ENCODE measurements at regions not wholly inside any gene's neighbourhood (a gene's known extent, or its start where the extent isn't known, plus 50 kb on each side); places are given as distances from the start of the nearest gene placed in this dataset.

DNA sequence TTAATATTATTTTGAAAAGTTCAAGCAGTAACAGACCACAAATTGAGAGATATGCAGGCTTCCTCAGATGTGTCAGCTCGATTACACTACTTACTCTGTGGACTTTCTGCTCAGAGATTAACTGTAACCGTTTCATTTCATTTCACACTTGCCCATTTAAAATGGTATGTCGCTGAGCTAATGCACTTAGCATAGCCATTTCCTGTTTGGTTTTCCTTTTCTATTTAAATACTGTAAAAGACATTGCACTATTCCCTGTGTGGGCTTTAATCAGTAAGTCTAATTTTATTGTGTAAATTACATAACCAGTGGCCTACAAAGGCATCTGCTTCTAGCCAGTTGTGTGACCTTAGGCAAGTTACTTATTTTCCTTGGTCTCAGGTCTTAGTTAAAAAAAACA is 237.6 kb downstream of the LACC1 start:
- DNase-seq (ENCODE audit: low read depth) (no peak), FAIRE-seq (no peak)
- Histone ChIP-seq H3K27me3 (ENCODE audit: control insufficient read depth, insufficient read depth, low read length) (no peaks in the 10 kb centered on the region), H3K36me3 (ENCODE audit: control insufficient read depth, insufficient read depth, low read length) (no peaks in the 10 kb centered on the region), H3K4me3 (ENCODE audit: low read depth, low read length) (no peak overlapping the region)
- TF ChIP-seq, protein P1, sequence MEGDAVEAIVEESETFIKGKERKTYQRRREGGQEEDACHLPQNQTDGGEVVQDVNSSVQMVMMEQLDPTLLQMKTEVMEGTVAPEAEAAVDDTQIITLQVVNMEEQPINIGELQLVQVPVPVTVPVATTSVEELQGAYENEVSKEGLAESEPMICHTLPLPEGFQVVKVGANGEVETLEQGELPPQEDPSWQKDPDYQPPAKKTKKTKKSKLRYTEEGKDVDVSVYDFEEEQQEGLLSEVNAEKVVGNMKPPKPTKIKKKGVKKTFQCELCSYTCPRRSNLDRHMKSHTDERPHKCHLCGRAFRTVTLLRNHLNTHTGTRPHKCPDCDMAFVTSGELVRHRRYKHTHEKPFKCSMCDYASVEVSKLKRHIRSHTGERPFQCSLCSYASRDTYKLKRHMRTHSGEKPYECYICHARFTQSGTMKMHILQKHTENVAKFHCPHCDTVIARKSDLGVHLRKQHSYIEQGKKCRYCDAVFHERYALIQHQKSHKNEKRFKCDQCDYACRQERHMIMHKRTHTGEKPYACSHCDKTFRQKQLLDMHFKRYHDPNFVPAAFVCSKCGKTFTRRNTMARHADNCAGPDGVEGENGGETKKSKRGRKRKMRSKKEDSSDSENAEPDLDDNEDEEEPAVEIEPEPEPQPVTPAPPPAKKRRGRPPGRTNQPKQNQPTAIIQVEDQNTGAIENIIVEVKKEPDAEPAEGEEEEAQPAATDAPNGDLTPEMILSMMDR (IDR thresholded peaks at IDR 0.05; ENCODE audit: insufficient read depth, low read length, severe bottlenecking): no peak

DNA sequence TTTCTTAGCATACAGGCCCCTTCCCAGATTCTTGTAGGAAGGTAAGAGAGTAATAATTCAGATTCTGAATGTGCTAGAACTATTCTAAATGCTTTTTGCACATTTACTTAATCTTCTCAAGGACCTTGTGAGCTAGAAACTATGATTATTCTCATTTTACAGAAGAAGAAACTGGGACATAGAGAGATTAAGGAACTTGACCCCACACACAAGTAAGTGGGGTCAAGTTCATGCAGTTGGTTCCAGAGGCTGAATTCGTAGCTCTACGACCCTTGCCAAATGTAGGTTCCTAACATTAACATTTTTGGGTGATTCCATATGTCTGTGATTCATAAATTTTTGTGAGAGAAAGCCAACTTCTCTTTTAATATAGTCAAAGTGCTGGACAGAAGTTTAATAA is 238.1 kb downstream of the LACC1 start:
- FAIRE-seq (no peak), DNase-seq (ENCODE audit: low read depth) (no peak)
- TF ChIP-seq, protein P1 (IDR thresholded peaks at IDR 0.05; ENCODE audit: insufficient read depth, low read length, severe bottlenecking): no peak
- H3K27me3 ChIP-seq (ENCODE audit: control insufficient read depth, insufficient read depth, low read length): no peaks in the 10 kb centered on the region
- no peaks in the 10 kb centered on the region for H3K36me3 ChIP-seq (ENCODE audit: control insufficient read depth, insufficient read depth, low read length)
- no peak overlapping the region for H3K4me3 ChIP-seq (ENCODE audit: low read depth, low read length)

DNA sequence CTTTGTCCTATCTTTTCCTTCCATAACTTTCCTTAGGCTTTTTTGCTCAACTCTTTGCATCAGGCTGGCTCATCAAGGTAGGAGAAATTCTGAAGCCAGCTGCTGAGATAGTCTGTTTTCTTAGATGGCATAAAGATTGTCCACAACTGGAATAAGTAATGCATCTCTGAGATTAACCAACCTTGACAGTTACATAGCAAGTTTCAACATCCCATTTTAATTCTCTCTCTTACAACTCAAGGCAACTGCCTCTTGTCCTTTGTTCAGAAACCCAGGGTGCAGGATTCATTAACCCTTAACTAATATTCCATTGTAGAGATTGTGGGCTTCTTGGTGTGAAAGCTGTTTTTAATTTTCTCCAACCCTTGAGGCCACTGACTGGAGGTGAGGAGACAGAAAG is 239.2 kb downstream of the LACC1 start:
- TF ChIP-seq, protein P1 (IDR thresholded peaks at IDR 0.05; ENCODE audit: insufficient read depth, low read length, severe bottlenecking): no peak
- DNase-seq (ENCODE audit: low read depth) (no peak), FAIRE-seq (no peak)
- Histone ChIP-seq H3K4me3 (ENCODE audit: low read depth, low read length) (no peak overlapping the region), H3K27me3 (ENCODE audit: control insufficient read depth, insufficient read depth, low read length) (no peaks in the 10 kb centered on the region), H3K36me3 (ENCODE audit: control insufficient read depth, insufficient read depth, low read length) (no peaks in the 10 kb centered on the region)

DNA sequence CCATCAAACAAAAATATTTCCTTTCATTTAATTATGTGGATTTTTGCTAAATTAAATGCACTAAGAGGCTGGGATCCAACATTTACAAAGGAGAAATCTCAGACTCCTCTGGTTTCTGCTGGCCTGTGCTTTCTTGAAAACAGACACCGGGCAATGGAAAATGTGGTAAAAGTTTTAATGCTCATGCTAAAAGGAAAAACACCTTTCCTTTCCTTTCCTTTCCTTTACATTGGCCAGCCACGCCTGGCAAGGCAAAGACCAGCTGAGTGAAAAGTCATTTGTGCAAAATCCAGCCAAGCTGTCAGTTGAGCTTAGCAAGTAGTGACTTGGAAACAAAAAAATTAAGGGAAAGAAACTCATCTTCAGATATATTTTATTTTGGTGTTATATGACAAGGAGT is 240.3 kb downstream of the LACC1 start:
- no peak for DNase-seq (ENCODE audit: low read depth)

DNA sequence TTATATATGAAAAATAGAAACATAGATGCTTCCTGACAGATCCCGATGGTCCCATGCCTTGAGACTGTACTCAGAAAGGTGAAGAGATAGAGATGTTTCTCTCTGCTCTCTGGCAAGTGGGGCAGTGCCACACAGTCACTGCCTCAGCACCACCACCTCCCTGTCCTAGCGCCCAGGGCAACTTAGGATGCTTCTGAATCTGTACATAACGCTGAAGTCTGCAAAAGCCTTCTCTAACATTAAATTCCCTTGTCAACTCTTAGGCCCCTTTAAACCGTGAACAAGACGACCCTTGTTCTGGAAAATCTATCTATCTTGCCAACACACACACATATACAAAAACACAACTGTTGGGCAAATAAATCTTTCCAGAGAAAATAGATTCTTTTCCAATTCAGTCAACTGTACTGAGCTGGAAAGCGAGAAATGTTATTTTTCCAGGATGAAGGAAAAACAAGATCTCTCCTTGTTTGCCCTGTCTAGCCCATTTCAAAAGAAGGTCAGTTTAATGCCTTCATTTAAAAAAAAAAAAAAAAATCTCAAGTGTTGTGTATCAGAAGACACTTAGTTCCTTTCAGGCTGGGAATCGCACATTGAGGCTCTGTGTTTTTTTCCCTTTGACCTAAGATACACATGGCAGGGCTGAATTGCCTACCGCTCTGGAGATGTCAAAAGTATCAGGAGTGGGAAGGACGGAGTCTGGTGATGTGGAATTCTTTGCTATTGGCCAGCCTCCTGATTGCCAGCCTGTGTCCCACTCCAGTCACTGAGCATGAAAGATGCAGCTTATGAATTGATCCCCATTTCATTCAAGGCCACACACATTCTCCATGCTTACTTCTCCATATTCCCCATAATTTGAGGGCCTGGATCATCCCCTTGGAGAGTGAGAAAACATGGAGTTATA is 241.4 kb downstream of the LACC1 start:
- Histone ChIP-seq H3K27me3 (ENCODE audit: control insufficient read depth, insufficient read depth, low read length) (no peaks in the 10 kb centered on the region), H3K36me3 (ENCODE audit: control insufficient read depth, insufficient read depth, low read length) (no peaks in the 10 kb centered on the region), H3K4me3 (ENCODE audit: low read depth, low read length) (no peak overlapping the region)
- TF ChIP-seq, protein P1 (IDR thresholded peaks at IDR 0.05; ENCODE audit: insufficient read depth, low read length, severe bottlenecking): no peak
- DNase-seq (ENCODE audit: low read depth) (no peak), FAIRE-seq (no peak)

More for the DNA sequence above, 240.3 kb downstream of the LACC1 start:
- H3K36me3 ChIP-seq (ENCODE audit: control insufficient read depth, insufficient read depth, low read length): no peaks in the 10 kb centered on the region
- no peak for FAIRE-seq
- H3K27me3 ChIP-seq (ENCODE audit: control insufficient read depth, insufficient read depth, low read length): no peaks in the 10 kb centered on the region
- TF ChIP-seq, protein P1 (IDR thresholded peaks at IDR 0.05; ENCODE audit: insufficient read depth, low read length, severe bottlenecking): no peak
- no peak overlapping the region for H3K4me3 ChIP-seq (ENCODE audit: low read depth, low read length)

Data from bronchial epithelial cell (primary cell).